Ishikawa (cell line): ENCODE measurements at regions not wholly inside any gene's neighbourhood (a gene's known extent, or its start where the extent isn't known, plus 50 kb on each side); places are given as distances from the start of the nearest gene placed in this dataset.

ENCODE experiments used
- CEBPB ChIP-seq: IDR thresholded peaks from 2 replicates; pipeline ENCODE4 v1.6.1; 2012
- CREB1 ChIP-seq: IDR thresholded peaks from 2 replicates; pipeline ENCODE4 v1.6.1; 2012; ENCODE audit warnings: low read depth
- EGR1 ChIP-seq: IDR thresholded peaks from 2 replicates; pipeline ENCODE4 v1.6.1; 2012
- EP300 ChIP-seq: IDR thresholded peaks from 2 replicates; pipeline ENCODE4 v1.6.1; 2012; ENCODE audit warnings: borderline replicate concordance
- FOXM1 ChIP-seq: IDR thresholded peaks from 2 replicates; pipeline ENCODE4 v1.6.1; 2012; ENCODE audit warnings: low read depth, borderline replicate concordance
- MAX ChIP-seq: IDR thresholded peaks from 2 replicates; pipeline ENCODE4 v1.6.1; 2012
- NFIC ChIP-seq: IDR thresholded peaks from 2 replicates; pipeline ENCODE4 v1.6.1; 2012
- RAD21 ChIP-seq: IDR thresholded peaks from 2 replicates; pipeline ENCODE4 v1.6.1; 2012; ENCODE audit warnings: low read depth
- REST ChIP-seq: IDR thresholded peaks from 2 replicates; pipeline ENCODE4 v1.6.1; 2012; ENCODE audit warnings: low read depth, mild to moderate bottlenecking
- TAF1 ChIP-seq: IDR thresholded peaks from 2 replicates; pipeline ENCODE4 v1.6.1; 2012; ENCODE audit warnings: low read depth, mild to moderate bottlenecking
- TCF12 ChIP-seq: IDR thresholded peaks from 2 replicates; pipeline ENCODE4 v1.6.1; 2012; ENCODE audit warnings: low read depth
- TEAD4 ChIP-seq: IDR thresholded peaks from 2 replicates; pipeline ENCODE4 v1.6.1; 2012
- YY1 ChIP-seq: IDR thresholded peaks from 2 replicates; pipeline ENCODE4 v1.6.1; 2012; ENCODE audit warnings: low read depth
- ZBTB7A ChIP-seq: IDR thresholded peaks from 2 replicates; pipeline ENCODE4 v1.6.1; 2012; ENCODE audit warnings: low read depth
- TF ChIP-seq, protein P1 (sequence below): IDR thresholded peaks from 2 replicates; pipeline ENCODE4 v1.6.1; 2012

DNA sequence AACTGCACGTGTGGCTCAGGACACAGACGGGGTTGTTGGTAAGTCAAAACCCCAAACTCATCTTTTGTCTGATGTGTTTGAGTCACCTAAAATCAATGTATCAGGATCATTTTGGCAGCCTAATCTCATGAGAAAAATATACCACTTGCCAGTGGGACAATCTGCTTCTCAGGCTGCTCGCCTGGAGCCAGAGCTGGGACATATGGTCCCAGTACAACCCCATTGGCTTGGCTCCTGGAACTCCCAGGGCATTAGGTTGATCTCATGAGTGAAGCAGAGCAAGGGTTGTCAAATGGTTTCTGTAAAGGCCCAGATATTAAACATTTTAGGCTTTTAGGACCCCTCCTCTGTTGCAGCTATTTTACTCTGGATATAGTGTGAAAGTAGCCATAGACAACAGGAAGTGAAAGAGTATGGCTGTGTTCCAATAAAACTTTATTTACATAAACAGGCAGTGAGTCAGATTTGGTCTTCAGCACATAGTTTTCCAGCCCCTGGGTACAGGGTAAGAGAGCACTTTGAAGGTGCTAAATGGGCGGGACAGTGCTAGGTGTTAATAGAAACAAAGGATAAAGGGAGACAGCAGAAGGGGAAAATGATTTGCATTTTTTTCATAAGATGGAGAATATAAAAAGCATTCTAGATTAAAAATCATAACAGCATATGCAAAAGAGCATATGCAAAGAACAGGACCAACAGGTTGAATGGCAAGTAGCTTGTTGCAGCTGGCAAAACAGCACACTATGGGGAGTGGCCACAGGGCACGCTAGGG lies 290.8 kb downstream of the KCNS3 start:
- TF ChIP-seq CREB1 (no peak), YY1 (no peak), NFIC (no peak), TEAD4 (no peak), ZBTB7A (no peak), CEBPB (no peak)
- TF ChIP-seq, protein P1, sequence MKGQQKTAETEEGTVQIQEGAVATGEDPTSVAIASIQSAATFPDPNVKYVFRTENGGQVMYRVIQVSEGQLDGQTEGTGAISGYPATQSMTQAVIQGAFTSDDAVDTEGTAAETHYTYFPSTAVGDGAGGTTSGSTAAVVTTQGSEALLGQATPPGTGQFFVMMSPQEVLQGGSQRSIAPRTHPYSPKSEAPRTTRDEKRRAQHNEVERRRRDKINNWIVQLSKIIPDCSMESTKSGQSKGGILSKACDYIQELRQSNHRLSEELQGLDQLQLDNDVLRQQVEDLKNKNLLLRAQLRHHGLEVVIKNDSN = no peak

- no peak for TF ChIP-seq EP300
- TF ChIP-seq, protein P1 = no peak
- TF ChIP-seq CEBPB = no peak
- no peak for TF ChIP-seq TEAD4
- TF ChIP-seq RAD21 = no peak
- TF ChIP-seq MAX = no peak
- no peak for TF ChIP-seq TAF1
- TF ChIP-seq EGR1 = no peak
- no peak for TF ChIP-seq YY1
- TF ChIP-seq CREB1 = no peak
Measured at GRCh38 chr2:18167871-18168270, 289.4 kb downstream of the KCNS3 start.

- no peak for TF ChIP-seq CREB1
- TF ChIP-seq, protein P1 = no peak
- no peak for TF ChIP-seq CEBPB
- no peak for TF ChIP-seq TEAD4
- TF ChIP-seq NFIC = no peak
- no peak for TF ChIP-seq EGR1
- no peak for TF ChIP-seq TCF12
Measured at GRCh38 chr2:18161681-18162080, 283.2 kb downstream of the KCNS3 start.

- TF ChIP-seq EP300 (no peak), TCF12 (no peak), CEBPB (no peak), EGR1 (no peak), TEAD4 (no peak), YY1 (no peak), RAD21 (no peak), MAX (no peak), ZBTB7A (no peak)
- TF ChIP-seq, protein P1 = no peak
Measured at GRCh38 chr2:18159896-18160295, 281.4 kb downstream of the KCNS3 start.

- no peak for TF ChIP-seq CREB1
- TF ChIP-seq TCF12 = no peak
- no peak for TF ChIP-seq YY1
- no peak for TF ChIP-seq CEBPB
- no peak for TF ChIP-seq NFIC
- no peak for TF ChIP-seq FOXM1
- TF ChIP-seq, protein P1 = no peak
- TF ChIP-seq MAX = no peak
- TF ChIP-seq REST = no peak
- TF ChIP-seq ZBTB7A = no peak
- TF ChIP-seq EGR1 = no peak
- TF ChIP-seq TAF1 = no peak
- no peak for TF ChIP-seq RAD21
- TF ChIP-seq TEAD4 = no peak
Measured at GRCh38 chr2:18156421-18156820, 278.0 kb downstream of the KCNS3 start.

- TF ChIP-seq REST (no peak), CEBPB (no peak), EGR1 (no peak), CREB1 (no peak), YY1 (no peak), FOXM1 (no peak), MAX (no peak), TEAD4 (no peak), EP300 (no peak), TAF1 (no peak), NFIC (no peak), TCF12 (no peak), ZBTB7A (no peak), RAD21 (no peak)
- TF ChIP-seq, protein P1 = no peak
Measured at GRCh38 chr2:18156002-18156401, 277.5 kb downstream of the KCNS3 start.
